Sigmoid colon (tissue), 6 donors: ENCODE measurements at regions not wholly inside any gene's neighbourhood (a gene's known extent, or its start where the extent isn't known, plus 50 kb on each side); places are given as distances from the start of the nearest gene placed in this dataset.

ENCODE experiments used
- DNase-seq: peaks from one replicate; pipeline ENCODE4 v3.0.0-alpha.2; 2019
- H3K27ac ChIP-seq, 4 donors: fragments of 200-600 bp; sonication (generic); one replicate each; pipeline ENCODE4 v1.5.1; 2016 to 2019; ENCODE audit warnings: mild to moderate bottlenecking in 1 of 4
- H3K27me3 ChIP-seq, 3 donors: fragments of 200-600 bp; sonication (generic); one replicate each; pipeline ENCODE4 v1.5.1; 2019; ENCODE audit warnings: mild to moderate bottlenecking in 1 of 3
- H3K36me3 ChIP-seq, 4 donors: fragments of 200-600 bp; sonication (generic); one replicate each; pipeline ENCODE4 v1.5.1; 2016 to 2019
- H3K4me1 ChIP-seq, 4 donors: fragments of 200-600 bp; sonication (generic); one replicate each; pipeline ENCODE4 v1.5.1; 2017 to 2019
- H3K4me3 ChIP-seq, 4 donors: fragments of 200-600 bp; sonication (generic); one replicate each; pipeline ENCODE4 v1.5.1; 2017 to 2019; ENCODE audit warnings: mild to moderate bottlenecking in 2 of 4, moderate library complexity in 1 of 4
- H3K9me3 ChIP-seq, 4 donors: fragments of 200-600 bp in 3 of 4; sonication (generic) in 3 of 4; one replicate each; pipeline versions ENCODE4 v1.5.1 to v1.6.1; 2013 to 2019
- CTCF ChIP-seq, 4 experiments: fragments of 450-650 bp in 3 of 4; fragments of 200-600 bp in 1 of 4; IDR thresholded peaks; one replicate each; pipeline ENCODE4 v1.5.1; 2016 to 2019; ENCODE audit warnings: antibody characterized with exemption in 4 of 4, mild to moderate bottlenecking in 3 of 4, moderate library complexity in 2 of 4
- EP300 ChIP-seq, 4 donors: sonication (generic); formaldehyde crosslinking; IDR thresholded peaks; one replicate each; pipeline ENCODE4 v1.6.1; 2017; ENCODE audit warnings: antibody characterized with exemption in 4 of 4
- POLR2A ChIP-seq, 2 donors: fragments of 450-650 bp; IDR thresholded peaks; one replicate each; pipeline ENCODE4 v1.6.1; 2016; ENCODE audit warnings: antibody characterized with exemption in 2 of 2, mild to moderate bottlenecking in 2 of 2, moderate library complexity in 2 of 2
- POLR2AphosphoS5 ChIP-seq, 4 donors: sonication (generic); formaldehyde crosslinking; IDR thresholded peaks; one replicate each; pipeline ENCODE4 v1.6.1; 2017; ENCODE audit warnings: antibody characterized with exemption in 4 of 4
- WGBS, 2 donors: extraction: QIAGEN DNeasy Blood & Tissue Kit; methylation state at CpG; one replicate each; pipeline ENCODE4 v1.1.7; 2013; 5-methylcytosine and 5-hydroxymethylcytosine counted together
- intact Hi-C: fragments of 100-400 bp; cut with DNase I; formaldehyde crosslinking; loops from one replicate; pipeline ENCODE4 v1.15.1; 2023
- donor health status: healthy with polysubstance abuse.
- donor health status: healthy.

- no peaks in the 10 kb centered on the region for H3K4me1 ChIP-seq
- no peak overlapping the region for H3K27ac ChIP-seq
- no peaks in the 10 kb centered on the region for H3K9me3 ChIP-seq
- no peaks in the 10 kb centered on the region for H3K27me3 ChIP-seq
- no peaks in the 10 kb centered on the region for H3K36me3 ChIP-seq
- WGBS, 2 donors: 76 to 87% methylated on average over 4 of the region's 4 CpGs
- H3K4me3 ChIP-seq: no peak overlapping the region
- intact Hi-C loops: no loop called here
- TF ChIP-seq POLR2A (IDR thresholded peaks at IDR 0.05): no peak
- no peak for TF ChIP-seq POLR2AphosphoS5 (IDR thresholded peaks at IDR 0.05)
- TF ChIP-seq EP300 (IDR thresholded peaks at IDR 0.05): no peak
- no peak for TF ChIP-seq CTCF (IDR thresholded peaks at IDR 0.05)
- DNase-seq: no peak
Observed at GRCh38 chr6:122283884-122284283, 115.6 kb upstream of the HSF2 start.

- no peak for TF ChIP-seq EP300 (IDR thresholded peaks at IDR 0.05)
- TF ChIP-seq POLR2AphosphoS5 (IDR thresholded peaks at IDR 0.05): no peak
- TF ChIP-seq CTCF (IDR thresholded peaks at IDR 0.05): no peak
- Histone ChIP-seq H3K36me3 (no peaks in the 10 kb centered on the region), H3K4me1 (no peaks in the 10 kb centered on the region), H3K9me3 (no peaks in the 10 kb centered on the region), H3K27me3 (no peaks in the 10 kb centered on the region), H3K4me3 (no peak overlapping the region), H3K27ac (no peak overlapping the region)
- no peak for DNase-seq
- intact Hi-C loops: no loop called here
- 79 to 85% methylated on average over 1 of the region's 1 CpG for WGBS, 2 donors
Observed at GRCh38 chr6:122284848-122285247, 114.6 kb upstream of the HSF2 start.

- Histone ChIP-seq H3K4me3 (no peak overlapping the region), H3K9me3 (no peaks in the 10 kb centered on the region), H3K4me1 (no peaks in the 10 kb centered on the region), H3K27me3 (no peaks in the 10 kb centered on the region), H3K27ac (no peak overlapping the region), H3K36me3 (no peaks in the 10 kb centered on the region)
- DNase-seq: no peak
- WGBS, 2 donors: 44 to 68% methylated on average over 4 of the region's 4 CpGs
- intact Hi-C loops: no loop called here
- TF ChIP-seq EP300 (IDR thresholded peaks at IDR 0.05): no peak
- no peak for TF ChIP-seq CTCF (IDR thresholded peaks at IDR 0.05)
- TF ChIP-seq POLR2A (IDR thresholded peaks at IDR 0.05): no peak
- no peak for TF ChIP-seq POLR2AphosphoS5 (IDR thresholded peaks at IDR 0.05)
Observed at GRCh38 chr6:122285292-122285913, 114.0 kb upstream of the HSF2 start.

GRCh38 chr6:122286512-122286911 lies 112.9 kb upstream of the HSF2 start:
- TF ChIP-seq EP300 (IDR thresholded peaks at IDR 0.05) (no peak), POLR2AphosphoS5 (IDR thresholded peaks at IDR 0.05) (peak; percentile 8 to 25 (median 10))
- Histone ChIP-seq H3K4me3 (no peak overlapping the region), H3K27me3 (no peaks in the 10 kb centered on the region), H3K4me1 (no peaks in the 10 kb centered on the region), H3K27ac (no peak overlapping the region), H3K9me3 (no peaks in the 10 kb centered on the region), H3K36me3 (no peaks in the 10 kb centered on the region)
- intact Hi-C loops: no loop called here
- no peak for DNase-seq

GRCh38 chr6:122289762-122290539 lies 109.5 kb upstream of the HSF2 start:
- no peak for DNase-seq
- 85 to 87% methylated on average over 4 of the region's 4 CpGs for WGBS, 2 donors
- intact Hi-C loops: no loop called here

More at GRCh38 chr6:122289762-122290539, 109.5 kb upstream of the HSF2 start:
- Histone ChIP-seq H3K27ac (no peak overlapping the region), H3K4me3 (no peak overlapping the region), H3K27me3 (no peaks in the 10 kb centered on the region), H3K36me3 (no peaks in the 10 kb centered on the region), H3K4me1 (no peaks in the 10 kb centered on the region), H3K9me3 (no peaks in the 10 kb centered on the region)
- TF ChIP-seq CTCF (IDR thresholded peaks at IDR 0.05) (no peak), POLR2A (IDR thresholded peaks at IDR 0.05) (no peak), POLR2AphosphoS5 (IDR thresholded peaks at IDR 0.05) (no peak), EP300 (IDR thresholded peaks at IDR 0.05) (no peak)
